Activated CD4-positive, alpha-beta memory T cell treated with anti-CD3 and anti-CD28 coated beads for 36 hours (primary cell): ENCODE measurements at regions not wholly inside any gene's neighbourhood (a gene's known extent, or its start where the extent isn't known, plus 50 kb on each side); places are given as distances from the start of the nearest gene placed in this dataset.

Source experiments
- CTCF ChIA-PET: fragments of 350-600 bp; sonication (Branson Sonifier 250); formaldehyde crosslinking; loops from one replicate; lab custom pipeline; 2021; ENCODE audit warnings: antibody characterized with exemption, inconsistent platforms; lab: Charles Lee
- POLR2A ChIA-PET: fragments of 350-600 bp; sonication (Branson Sonifier 250); formaldehyde crosslinking; loops from one replicate; lab custom pipeline; 2021; ENCODE audit warnings: antibody characterized with exemption; lab: Charles Lee
- DNase-seq: peaks from one replicate; pipeline ENCODE4 v3.0.0-alpha.2; 2020
- H3K27ac Mint-ChIP-seq: one replicate; pipeline ENCODE4 v1.8.0; 2021; ENCODE audit warnings: mixed read lengths
- H3K27me3 Mint-ChIP-seq: one replicate; pipeline ENCODE4 v1.8.0; 2021; ENCODE audit warnings: mixed read lengths
- H3K36me3 Mint-ChIP-seq: one replicate; pipeline ENCODE4 v1.8.0; 2021; ENCODE audit warnings: mixed read lengths
- H3K4me1 Mint-ChIP-seq: one replicate; pipeline ENCODE4 v1.8.0; 2021; ENCODE audit warnings: low read depth, mixed read lengths
- H3K4me3 Mint-ChIP-seq: one replicate; pipeline ENCODE4 v1.8.0; 2021; ENCODE audit warnings: mild to moderate bottlenecking, mixed read lengths
- H3K9me3 Mint-ChIP-seq: one replicate; pipeline ENCODE4 v1.8.0; 2021; ENCODE audit warnings: mixed read lengths
- intact Hi-C: fragments of 100-400 bp; cut with micrococcal nuclease; formaldehyde crosslinking; loops from one replicate; pipeline ENCODE4 v1.15.1; 2023

GRCh38 chr2:200156166-200156835, 150.2 kb upstream of the SPATS2L start:
- H3K27ac Mint-ChIP-seq, result no peak overlapping the region
- ChIA-PET POLR2A (no interaction called here), CTCF (no interaction called here)
- no peak overlapping the region for H3K4me3 Mint-ChIP-seq
- intact Hi-C loops, result no loop called here
- DNase-seq, result no peak
- peaks cover 3% of the 10 kb centered on the region for H3K27me3 Mint-ChIP-seq
- H3K9me3 Mint-ChIP-seq, result peaks cover 7% of the 10 kb centered on the region
- H3K4me1 Mint-ChIP-seq, result no peaks in the 10 kb centered on the region
- no peaks in the 10 kb centered on the region for H3K36me3 Mint-ChIP-seq

GRCh38 chr2:200158647-200159356, 147.7 kb upstream of the SPATS2L start:
- peaks cover 3% of the 10 kb centered on the region for H3K27me3 Mint-ChIP-seq

GRCh38 chr2:200159357-200159707, 147.2 kb upstream of the SPATS2L start:
- no peak for DNase-seq
- no peak overlapping the region for H3K4me3 Mint-ChIP-seq
- H3K27me3 Mint-ChIP-seq, result peaks cover 6% of the 10 kb centered on the region
- no peaks in the 10 kb centered on the region for H3K36me3 Mint-ChIP-seq
- H3K9me3 Mint-ChIP-seq, result no peaks in the 10 kb centered on the region
- POLR2A ChIA-PET, result no interaction called here
- CTCF ChIA-PET, result no interaction called here
- no peaks in the 10 kb centered on the region for H3K4me1 Mint-ChIP-seq
- no peak overlapping the region for H3K27ac Mint-ChIP-seq
- intact Hi-C loops, result no loop called here

More at GRCh38 chr2:200158647-200159356, 147.7 kb upstream of the SPATS2L start:
- intact Hi-C loops, result no loop called here
- no peak for DNase-seq
- no peaks in the 10 kb centered on the region for H3K9me3 Mint-ChIP-seq
- H3K4me3 Mint-ChIP-seq, result no peak overlapping the region
- no peak overlapping the region for H3K27ac Mint-ChIP-seq
- no peaks in the 10 kb centered on the region for H3K4me1 Mint-ChIP-seq
- POLR2A ChIA-PET, result no interaction called here
- CTCF ChIA-PET, result no interaction called here
- no peaks in the 10 kb centered on the region for H3K36me3 Mint-ChIP-seq

- Mint-ChIP-seq H3K4me3 (no peak overlapping the region), H3K27ac (no peak overlapping the region), H3K36me3 (no peaks in the 10 kb centered on the region), H3K4me1 (no peaks in the 10 kb centered on the region), H3K27me3 (peaks cover 6% of the 10 kb centered on the region), H3K9me3 (peaks cover 1% of the 10 kb centered on the region)
- ChIA-PET CTCF (no interaction called here), POLR2A (no interaction called here)
- no peak for DNase-seq
- intact Hi-C loops, result no loop called here
Observed at GRCh38 chr2:200159829-200160781, 146.4 kb upstream of the SPATS2L start.

GRCh38 chr2:200161458-200161857, 145.0 kb upstream of the SPATS2L start:
- peaks cover 11% of the 10 kb centered on the region for H3K9me3 Mint-ChIP-seq
- peaks cover 6% of the 10 kb centered on the region for H3K27me3 Mint-ChIP-seq

GRCh38 chr2:200165687-200166086, 140.8 kb upstream of the SPATS2L start:
- Mint-ChIP-seq H3K4me3 (no peak overlapping the region), H3K27me3 (peaks cover 6% of the 10 kb centered on the region)
- intact Hi-C loops, result no loop called here

More at GRCh38 chr2:200161458-200161857, 145.0 kb upstream of the SPATS2L start:
- CTCF ChIA-PET, result no interaction called here
- H3K36me3 Mint-ChIP-seq, result no peaks in the 10 kb centered on the region
- DNase-seq, result no peak
- no peaks in the 10 kb centered on the region for H3K4me1 Mint-ChIP-seq
- POLR2A ChIA-PET, result no interaction called here
- intact Hi-C loops, result no loop called here
- H3K27ac Mint-ChIP-seq, result no peak overlapping the region
- H3K4me3 Mint-ChIP-seq, result no peak overlapping the region

GRCh38 chr2:200168641-200169555, 137.6 kb upstream of the SPATS2L start:
- H3K27me3 Mint-ChIP-seq, result peaks cover 6% of the 10 kb centered on the region
- H3K36me3 Mint-ChIP-seq, result no peaks in the 10 kb centered on the region
- no peak for DNase-seq
- no peak overlapping the region for H3K4me3 Mint-ChIP-seq
- peaks cover 11% of the 10 kb centered on the region for H3K9me3 Mint-ChIP-seq
- intact Hi-C loops, result no loop called here
- ChIA-PET POLR2A (no interaction called here), CTCF (no interaction called here)
- H3K27ac Mint-ChIP-seq, result no peak overlapping the region
- H3K4me1 Mint-ChIP-seq, result no peaks in the 10 kb centered on the region

More at GRCh38 chr2:200165687-200166086, 140.8 kb upstream of the SPATS2L start:
- ChIA-PET CTCF (no interaction called here), POLR2A (no interaction called here)
- peaks cover 11% of the 10 kb centered on the region for H3K9me3 Mint-ChIP-seq
- DNase-seq, result no peak
- no peaks in the 10 kb centered on the region for H3K4me1 Mint-ChIP-seq
- no peaks in the 10 kb centered on the region for H3K36me3 Mint-ChIP-seq
- H3K27ac Mint-ChIP-seq, result no peak overlapping the region

- Mint-ChIP-seq H3K9me3 (peaks cover 9% of the 10 kb centered on the region), H3K27me3 (peaks cover 2% of the 10 kb centered on the region), H3K4me3 (no peak overlapping the region), H3K27ac (no peak overlapping the region), H3K4me1 (no peaks in the 10 kb centered on the region), H3K36me3 (no peaks in the 10 kb centered on the region)
- ChIA-PET POLR2A (no interaction called here), CTCF (no interaction called here)
- no peak for DNase-seq
- intact Hi-C loops, result no loop called here
Observed at GRCh38 chr2:200170221-200170620, 136.3 kb upstream of the SPATS2L start.

- intact Hi-C loops, result no loop called here
- POLR2A ChIA-PET, result no interaction called here
- no peaks in the 10 kb centered on the region for H3K4me1 Mint-ChIP-seq
- H3K9me3 Mint-ChIP-seq, result no peaks in the 10 kb centered on the region
- peaks cover 2% of the 10 kb centered on the region for H3K27me3 Mint-ChIP-seq
- DNase-seq, result no peak
- no peak overlapping the region for H3K4me3 Mint-ChIP-seq
- CTCF ChIA-PET, result no interaction called here
- H3K27ac Mint-ChIP-seq, result no peak overlapping the region
- no peaks in the 10 kb centered on the region for H3K36me3 Mint-ChIP-seq
Observed at GRCh38 chr2:200171731-200172482, 134.6 kb upstream of the SPATS2L start.

- no peak overlapping the region for H3K27ac Mint-ChIP-seq
Observed at GRCh38 chr2:200172521-200172920, 134.0 kb upstream of the SPATS2L start.

GRCh38 chr2:200172944-200173581, 133.4 kb upstream of the SPATS2L start:
- H3K4me3 Mint-ChIP-seq, result no peak overlapping the region
- intact Hi-C loops, result no loop called here
- no peaks in the 10 kb centered on the region for H3K9me3 Mint-ChIP-seq
- H3K4me1 Mint-ChIP-seq, result no peaks in the 10 kb centered on the region
- POLR2A ChIA-PET, result no interaction called here
- no peak for DNase-seq
- H3K36me3 Mint-ChIP-seq, result no peaks in the 10 kb centered on the region
- CTCF ChIA-PET, result no interaction called here
- H3K27ac Mint-ChIP-seq, result no peak overlapping the region
- no peaks in the 10 kb centered on the region for H3K27me3 Mint-ChIP-seq

More at GRCh38 chr2:200172521-200172920, 134.0 kb upstream of the SPATS2L start:
- Mint-ChIP-seq H3K27me3 (no peaks in the 10 kb centered on the region), H3K36me3 (no peaks in the 10 kb centered on the region), H3K9me3 (no peaks in the 10 kb centered on the region), H3K4me1 (no peaks in the 10 kb centered on the region), H3K4me3 (no peak overlapping the region)
- intact Hi-C loops, result no loop called here
- POLR2A ChIA-PET, result no interaction called here
- CTCF ChIA-PET, result no interaction called here
- DNase-seq, result no peak
